Right forelimb (tissue), 1 donor: ENCODE measurements at regions not wholly inside any gene's neighbourhood (a gene's known extent, or its start where the extent isn't known, plus 50 kb on each side); places are given as distances from the start of the nearest gene placed in this dataset.
"Not testable (repeated sequence)": the region's sequence is repeated elsewhere in the genome, so short reads cannot be mapped to it uniquely, and the experiment has no call there.

ENCODE experiments used
- DNase-seq: peaks from one replicate; pipeline ENCODE4 v3.0.0-alpha.2; 2018

GRCh38 chr14:97033556-97034081, 236.4 kb downstream of the VRK1 start:
- no peak for DNase-seq

GRCh38 chr14:97036086-97036852, 239.1 kb downstream of the VRK1 start:
- no peak for DNase-seq

GRCh38 chr14:97039717-97040363, 242.7 kb downstream of the VRK1 start:
- DNase-seq, result no peak

GRCh38 chr14:97046967-97047366, 249.8 kb downstream of the VRK1 start:
- no peak for DNase-seq

- no peak for DNase-seq
Measured at GRCh38 chr14:97052001-97052400, 254.8 kb downstream of the VRK1 start.

GRCh38 chr14:97053941-97054340, 256.8 kb downstream of the VRK1 start:
- DNase-seq, result no peak

- DNase-seq, result no peak
Measured at GRCh38 chr14:97055355-97055754, 258.2 kb downstream of the VRK1 start.

GRCh38 chr14:97056086-97056485, 258.9 kb downstream of the VRK1 start:
- no peak for DNase-seq

GRCh38 chr14:97057238-97058073, 260.3 kb downstream of the VRK1 start:
- no peak for DNase-seq

GRCh38 chr14:97058074-97058467, 260.9 kb downstream of the VRK1 start:
- DNase-seq, result no peak

GRCh38 chr14:97058589-97058988, 261.4 kb downstream of the VRK1 start:
- DNase-seq, result no peak

- DNase-seq, result no peak
Measured at GRCh38 chr14:97061198-97061597, 264.0 kb downstream of the VRK1 start.

- no peak for DNase-seq
Measured at GRCh38 chr14:97061714-97062113, 264.5 kb downstream of the VRK1 start.

- DNase-seq, result no peak
Measured at GRCh38 chr14:97065305-97066067, 268.3 kb downstream of the VRK1 start.

- no peak for DNase-seq
Measured at GRCh38 chr14:97066068-97066899, 269.1 kb downstream of the VRK1 start.

GRCh38 chr14:97068293-97068692, 271.1 kb downstream of the VRK1 start:
- DNase-seq, result not testable (repeated sequence)

- DNase-seq, result no peak
Measured at GRCh38 chr14:97070259-97070658, 273.1 kb downstream of the VRK1 start.

- no peak for DNase-seq
Measured at GRCh38 chr14:97071177-97071576, 274.0 kb downstream of the VRK1 start.

- DNase-seq, result no peak
Measured at GRCh38 chr14:97073622-97074021, 276.4 kb downstream of the VRK1 start.

- no peak for DNase-seq
Measured at GRCh38 chr14:97074456-97074855, 277.3 kb downstream of the VRK1 start.

- no peak for DNase-seq
Measured at GRCh38 chr14:97074856-97075255, 277.7 kb downstream of the VRK1 start.

- no peak for DNase-seq
Measured at GRCh38 chr14:97077253-97077653, 280.1 kb downstream of the VRK1 start.
